SK-N-MC (cell line): ENCODE measurements at regions not wholly inside any gene's neighbourhood (a gene's known extent, or its start where the extent isn't known, plus 50 kb on each side); places are given as distances from the start of the nearest gene placed in this dataset.

ENCODE experiments used
- DNase-seq: peaks from one replicate; pipeline ENCODE4 v3.0.0-alpha.2; 2011; ENCODE audit warnings: low read depth, low spot score
- H3K27ac ChIP-seq: fragments of 200-600 bp; sonication (generic); 2 replicates; pipeline ENCODE4 v1.5.1; 2016; ENCODE audit warnings: mixed run types
- H3K36me3 ChIP-seq: fragments of 200-600 bp; sonication (generic); 2 replicates; pipeline ENCODE4 v1.6.1; 2017; ENCODE audit warnings: antibody characterized with exemption, low read length, mixed read lengths; ENCODE audit not compliant: insufficient read depth
- H3K4me3 ChIP-seq: fragments of 200-600 bp; sonication (generic); 2 replicates; pipeline ENCODE4 v1.5.1; 2016
- H3K9ac ChIP-seq: fragments of 200-600 bp; sonication (generic); 2 replicates; pipeline ENCODE4 v1.8.0; 2017; ENCODE audit warnings: mixed run types, mixed read lengths; ENCODE audit not compliant: insufficient read length
- H3K9me3 ChIP-seq: fragments of 200-600 bp; sonication (generic); 2 replicates; pipeline ENCODE4 v1.6.1; 2017; ENCODE audit warnings: low read depth, mild to moderate bottlenecking, antibody characterized with exemption, low read length, moderate library complexity, mixed read lengths
- EZH2 ChIP-seq: fragments of 200-600 bp; sonication (generic); IDR thresholded peaks from one replicate; pipeline ENCODE4 v1.6.1; 2017; ENCODE audit warnings: antibody characterized with exemption
- FOXP2 ChIP-seq: optimal IDR thresholded peaks from 2 replicates; pipeline ENCODE3; 2011; ENCODE audit warnings: mild to moderate bottlenecking, moderate library complexity; ENCODE audit not compliant: insufficient read depth; ENCODE audit errors: extremely low read length, control extremely low read depth
- POLR2AphosphoS5 ChIP-seq: IDR thresholded peaks from 2 replicates; pipeline ENCODE4 v1.6.1; 2012; ENCODE audit warnings: mild to moderate bottlenecking, low read depth, low read length, borderline replicate concordance

DNA sequence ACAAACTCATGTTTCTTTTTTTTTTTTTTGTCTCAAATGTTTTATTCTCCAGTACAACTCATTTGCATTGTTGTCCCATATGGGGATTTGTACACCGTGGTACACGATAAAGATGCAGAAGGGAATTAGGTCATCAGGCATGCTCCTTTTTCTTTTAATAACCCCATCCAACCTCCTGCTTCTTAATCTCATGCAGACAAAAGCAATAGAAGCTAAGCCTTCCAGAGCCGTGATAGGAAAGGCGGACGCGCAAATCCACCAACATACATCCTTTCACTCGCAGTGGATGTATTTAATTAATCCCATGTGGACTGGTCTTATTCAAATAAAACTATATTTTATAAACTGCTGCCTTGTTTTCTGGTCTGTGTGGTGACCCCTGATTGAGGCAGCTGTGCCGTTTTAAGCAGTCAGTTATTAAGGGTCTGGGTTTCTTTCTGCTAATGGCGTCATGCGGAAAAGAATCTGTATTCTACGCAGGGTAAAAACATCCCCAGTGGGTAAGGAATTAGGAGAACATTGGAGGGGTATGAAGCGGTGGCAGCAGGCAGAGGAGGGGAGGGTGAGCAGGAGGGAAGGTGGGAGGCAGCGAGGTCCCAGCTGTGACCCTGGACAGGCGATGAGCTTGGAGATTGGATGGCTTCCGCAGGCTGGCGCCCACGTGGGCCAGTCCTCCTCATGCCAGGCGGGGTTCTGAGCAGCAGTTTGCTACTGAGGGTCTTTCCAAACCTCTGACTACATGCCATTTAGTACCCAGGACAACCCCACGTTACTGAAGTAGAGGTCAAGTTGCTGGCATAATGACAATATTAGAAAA lies 172.8 kb downstream of the LINC00237 start:
- DNase-seq: no peak
- no peaks in the 10 kb centered on the region for H3K36me3 ChIP-seq

DNA sequence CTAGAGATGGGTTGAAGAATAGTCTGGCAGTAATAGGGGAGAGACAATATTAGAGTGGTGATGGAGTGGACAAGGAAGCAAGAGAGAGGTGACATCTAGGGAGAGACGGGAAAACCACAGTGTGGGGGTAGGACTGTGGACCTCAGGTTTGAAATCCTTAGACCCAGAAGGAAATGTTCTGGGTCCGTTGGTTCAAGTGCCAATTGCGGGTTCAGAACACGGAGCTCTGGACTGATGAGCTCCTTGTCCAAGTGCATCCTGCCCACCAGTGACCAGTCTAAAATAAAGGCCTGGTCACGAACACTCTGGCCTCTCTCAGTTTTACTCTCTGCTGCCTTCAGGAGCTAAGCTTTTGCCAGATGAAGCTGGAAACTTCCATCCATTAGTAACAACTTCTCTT lies 174.0 kb downstream of the LINC00237 start:
- H3K9me3 ChIP-seq: no peaks in the 10 kb centered on the region
- TF ChIP-seq EZH2: no peak
- TF ChIP-seq FOXP2: no peak
- no peak for TF ChIP-seq POLR2AphosphoS5
- no peak overlapping the region for H3K9ac ChIP-seq
- no peak overlapping the region for H3K27ac ChIP-seq
- DNase-seq: no peak
- no peak overlapping the region for H3K4me3 ChIP-seq
- no peaks in the 10 kb centered on the region for H3K36me3 ChIP-seq

More for the DNA sequence above, 172.8 kb downstream of the LINC00237 start:
- TF ChIP-seq FOXP2: no peak
- TF ChIP-seq EZH2: no peak
- TF ChIP-seq POLR2AphosphoS5: no peak
- Histone ChIP-seq H3K9me3 (no peaks in the 10 kb centered on the region), H3K27ac (no peak overlapping the region), H3K9ac (no peak overlapping the region), H3K4me3 (no peak overlapping the region)

- DNase-seq: no peak
- H3K9me3 ChIP-seq: no peaks in the 10 kb centered on the region
- H3K9ac ChIP-seq: no peak overlapping the region
- H3K27ac ChIP-seq: no peak overlapping the region
- no peaks in the 10 kb centered on the region for H3K36me3 ChIP-seq
- TF ChIP-seq POLR2AphosphoS5 (no peak), FOXP2 (no peak), EZH2 (no peak)
- H3K4me3 ChIP-seq: no peak overlapping the region
These were observed 174.5 kb downstream of the LINC00237 start for GRCh38 chr20:20931632-20932031.

GRCh38 chr20:20931024-20931423 lies 175.1 kb downstream of the LINC00237 start:
- Histone ChIP-seq H3K4me3 (no peak overlapping the region), H3K9ac (no peak overlapping the region), H3K9me3 (no peaks in the 10 kb centered on the region), H3K27ac (no peak overlapping the region), H3K36me3 (no peaks in the 10 kb centered on the region)
- no peak for DNase-seq
- TF ChIP-seq EZH2 (no peak), FOXP2 (no peak), POLR2AphosphoS5 (no peak)

DNA sequence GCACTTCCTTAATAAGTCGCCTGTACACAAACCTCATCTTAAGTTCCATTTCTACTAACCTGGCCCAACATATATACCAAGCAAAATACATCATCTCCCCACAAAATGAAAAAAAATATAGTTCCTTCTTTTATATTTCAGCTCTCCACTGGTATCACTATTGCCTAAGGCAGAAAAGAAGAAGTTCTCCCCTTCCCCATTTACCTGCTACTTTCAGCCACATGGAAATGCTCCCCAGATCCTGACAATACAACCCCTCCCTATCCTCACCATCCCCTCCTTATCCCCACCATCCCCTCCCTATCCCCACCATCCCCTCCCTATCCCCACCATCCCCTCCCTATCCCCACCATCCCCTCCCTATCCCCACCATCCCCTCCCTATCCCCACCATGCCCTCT lies 175.7 kb downstream of the LINC00237 start:
- DNase-seq: no peak
- Histone ChIP-seq H3K9ac (no peak overlapping the region), H3K4me3 (no peak overlapping the region), H3K27ac (no peak overlapping the region), H3K36me3 (no peaks in the 10 kb centered on the region), H3K9me3 (no peaks in the 10 kb centered on the region)
- TF ChIP-seq FOXP2: no peak
- TF ChIP-seq POLR2AphosphoS5: no peak
- TF ChIP-seq EZH2: no peak

DNA sequence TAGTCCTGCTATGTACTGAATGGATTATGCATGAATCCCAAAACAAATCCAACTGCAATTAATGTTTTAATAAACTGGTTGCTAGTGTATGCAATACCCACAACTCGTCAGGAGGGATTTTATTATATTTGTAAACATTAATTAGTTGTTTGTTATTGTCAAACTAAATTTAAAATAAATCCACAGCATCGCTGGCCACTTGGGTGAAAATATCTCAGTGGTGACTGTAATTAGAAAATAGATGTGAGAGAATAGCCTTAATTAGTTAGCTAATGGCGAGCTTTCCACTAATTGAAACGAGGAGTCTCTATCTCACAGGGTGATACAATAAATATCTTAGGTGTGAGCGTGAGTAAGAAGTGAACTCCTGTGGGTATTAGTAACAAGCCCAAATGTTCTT lies 176.8 kb downstream of the LINC00237 start:
- no peak overlapping the region for H3K9ac ChIP-seq
- TF ChIP-seq POLR2AphosphoS5 (no peak), EZH2 (no peak), FOXP2 (no peak)
- H3K9me3 ChIP-seq: no peaks in the 10 kb centered on the region
- no peaks in the 10 kb centered on the region for H3K36me3 ChIP-seq
- DNase-seq: no peak
- H3K4me3 ChIP-seq: no peak overlapping the region
- no peak overlapping the region for H3K27ac ChIP-seq

DNA sequence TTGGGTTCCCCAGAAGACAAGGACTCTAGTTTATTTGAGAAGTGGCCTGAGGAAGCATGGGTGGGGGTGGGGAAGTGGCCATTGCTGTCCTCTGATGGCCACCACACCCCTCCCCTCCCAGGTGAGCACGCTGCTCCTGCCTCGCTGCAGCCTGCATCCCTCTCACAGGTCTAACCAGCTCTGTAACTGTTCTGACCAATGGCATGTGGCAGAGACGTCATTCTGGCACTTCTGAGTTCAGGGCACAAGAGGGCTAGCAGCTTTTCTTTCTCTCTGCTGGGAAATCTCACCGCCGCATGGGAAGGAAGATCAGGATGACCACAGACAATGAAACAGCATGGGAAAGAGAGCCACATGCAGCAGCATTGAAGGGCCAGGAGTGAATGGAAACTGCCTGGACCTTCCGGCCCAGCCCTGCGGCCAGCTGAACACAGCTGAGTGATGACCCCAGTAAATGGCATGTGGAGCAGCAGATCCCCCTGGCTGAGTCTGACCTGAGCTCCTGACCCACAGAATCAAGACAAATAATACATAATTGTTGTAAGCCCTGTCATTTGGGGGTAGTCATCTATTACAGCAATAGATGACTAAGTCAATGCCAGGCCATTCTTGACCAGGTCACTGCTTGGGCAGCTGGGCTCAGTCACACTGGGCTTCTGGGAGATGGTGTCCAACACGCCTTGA lies 179.8 kb downstream of the LINC00237 start:
- no peak overlapping the region for H3K9ac ChIP-seq
- H3K27ac ChIP-seq: no peak overlapping the region
- H3K4me3 ChIP-seq: no peak overlapping the region
- no peaks in the 10 kb centered on the region for H3K9me3 ChIP-seq
- no peak for DNase-seq
- no peaks in the 10 kb centered on the region for H3K36me3 ChIP-seq
- TF ChIP-seq EZH2 (no peak), POLR2AphosphoS5 (no peak), FOXP2 (no peak)

DNA sequence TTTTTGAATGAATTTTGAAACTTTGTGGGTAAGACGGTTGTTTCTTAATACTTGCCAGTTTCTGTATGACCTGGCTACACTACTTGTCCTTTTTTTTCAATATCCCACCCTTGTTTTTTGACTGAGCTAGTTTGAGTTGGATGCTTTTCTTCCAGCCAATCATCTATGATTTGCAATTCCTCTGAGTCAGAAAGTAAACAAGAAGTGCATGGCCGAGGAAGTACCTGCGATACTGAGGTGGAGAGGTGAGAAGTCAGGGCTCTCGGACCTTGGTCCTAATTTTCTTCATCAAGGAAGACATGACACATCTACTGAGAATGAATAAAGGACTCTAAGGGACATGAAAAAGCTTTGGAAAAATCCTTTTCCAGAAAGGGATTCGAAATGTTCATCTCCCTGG lies 185.7 kb downstream of the LINC00237 start:
- no peak overlapping the region for H3K27ac ChIP-seq
- TF ChIP-seq EZH2: no peak
- no peak for TF ChIP-seq FOXP2
- TF ChIP-seq POLR2AphosphoS5: no peak

More for the DNA sequence above, 185.7 kb downstream of the LINC00237 start:
- Histone ChIP-seq H3K4me3 (no peak overlapping the region), H3K9me3 (no peaks in the 10 kb centered on the region; the same call in 1 of the 2 replicates), H3K9ac (no peak overlapping the region), H3K36me3 (no peaks in the 10 kb centered on the region)
- DNase-seq: no peak
